HepG2 (cell line): ENCODE measurements at regions not wholly inside any gene's neighbourhood (a gene's known extent, or its start where the extent isn't known, plus 50 kb on each side); places are given as distances from the start of the nearest gene placed in this dataset.

Experiments
- ATAC-seq: fragments of 200-7000 bp; cut with Tn5 transposase; 3 replicates; pipeline ENCODE4 v1.9.1; 2020; ENCODE audit warnings: mild to moderate bottlenecking, moderate library complexity
- BruUV-seq: library from RNA; stranded (reverse); fragments of 400-500 nt; replicated peaks from 2 replicates; lab custom pipeline; 2021; lab: Mats Ljungman, UMichigan
- CTCF ChIA-PET: fragments of 300-600 bp; formaldehyde crosslinking; extraction: SDS; loops from one replicate; lab custom pipeline; 2021; ENCODE audit warnings: low total read pairs, inconsistent platforms, low intra/inter-chr PET ratio; lab: Yijun Ruan, JAX
- POLR2A ChIA-PET: fragments of 350-600 bp; sonication (Branson Sonifier 250); formaldehyde crosslinking; loops from one replicate; lab custom pipeline; 2020; ENCODE audit warnings: antibody characterized with exemption, inconsistent platforms; lab: Yijun Ruan, JAX
- DNase-seq: peaks from one replicate; pipeline ENCODE4 v3.0.0-alpha.2; 2015; ENCODE audit warnings: low spot score
- FAIRE-seq: peaks from 3 replicates; lab custom pipeline; 2011; peaks lifted over from hg19 to GRCh38; lab: Jason Lieb, UNC
- H2AFZ ChIP-seq: one replicate; pipeline ENCODE4 v1.6.1; 2011; ENCODE audit warnings: low read length, inconsistent platforms
- H3K27ac ChIP-seq: fragments of 300-600 bp; 3 replicates; pipeline ENCODE4 v1.8.0; 2011; ENCODE audit warnings: mixed run types, mild to moderate bottlenecking, mixed read lengths, low read length, inconsistent platforms; ENCODE audit not compliant: insufficient read depth; ENCODE audit errors: extremely low read length
- H3K27me3 ChIP-seq, 2 experiments: fragments of 200-600 bp in 1 of 2; 2 replicates in 1 of 2; 3 replicates in 1 of 2; pipeline versions ENCODE4 v1.6.0 to v1.8.0; 2011; ENCODE audit warnings: low read length in 2 of 2, mild to moderate bottlenecking in 2 of 2, moderate library complexity in 2 of 2, inconsistent platforms in 1 of 2; ENCODE audit not compliant: insufficient read depth in 2 of 2, control insufficient read depth in 1 of 2
- H3K36me3 ChIP-seq, 2 experiments: fragments of 200-600 bp in 1 of 2; replicated peaks in 1 of 2; 2 replicates in 1 of 2; 3 replicates in 1 of 2; pipeline versions ENCODE4 v1.5.1 to v1.8.0; 2011; ENCODE audit warnings: low read length in 2 of 2, inconsistent platforms in 1 of 2; ENCODE audit not compliant: insufficient read depth in 2 of 2, control insufficient read depth in 1 of 2
- H3K4me1 ChIP-seq: 2 replicates; pipeline ENCODE4 v1.5.1; 2012; ENCODE audit warnings: low read length, inconsistent platforms; ENCODE audit not compliant: insufficient read depth
- H3K4me2 ChIP-seq: 2 replicates; pipeline ENCODE4 v1.6.0; 2011; ENCODE audit warnings: low read depth, low read length, inconsistent platforms
- H3K4me3 ChIP-seq, 3 experiments: fragments of 200-600 bp in 1 of 3; sonication (generic), shearing (Covaris generic) in 1 of 3; replicated peaks in 1 of 3; 2 replicates each; pipeline ENCODE4 v1.5.1; 2011 to 2016; ENCODE audit warnings: low read length in 3 of 3, inconsistent platforms in 2 of 3, low read depth in 2 of 3, mild to moderate bottlenecking in 2 of 3, control low read depth in 1 of 3, mixed read lengths in 1 of 3; ENCODE audit not compliant: insufficient read depth in 1 of 3
- H3K79me2 ChIP-seq: one replicate; pipeline ENCODE4 v1.6.1; 2011; ENCODE audit warnings: low read length, inconsistent platforms; ENCODE audit not compliant: insufficient read depth
- H3K9ac ChIP-seq: 2 replicates; pipeline ENCODE4 v1.6.0; 2011; ENCODE audit warnings: mild to moderate bottlenecking, low read depth, low read length, inconsistent platforms; ENCODE audit not compliant: insufficient read depth
- H3K9me3 ChIP-seq: 2 replicates; pipeline ENCODE4 v1.5.1; 2012; ENCODE audit warnings: mild to moderate bottlenecking, low read length
- H4K20me1 ChIP-seq: 2 replicates; pipeline ENCODE4 v1.6.0; 2011; ENCODE audit warnings: inconsistent platforms, mild to moderate bottlenecking, low read length, moderate library complexity; ENCODE audit not compliant: insufficient read depth
- ARID4A ChIP-seq: sonication (generic); formaldehyde crosslinking; IDR thresholded peaks from 2 replicates; pipeline ENCODE4 v1.5.0; 2020; ENCODE audit warnings: mild to moderate bottlenecking, missing genetic modification reagents, borderline replicate concordance
- GATA4 ChIP-seq: sonication (generic); IDR thresholded peaks from 2 replicates; pipeline ENCODE4 v1.6.1; 2016; ENCODE audit warnings: antibody characterized with exemption, low read depth, borderline replicate concordance
- MTERF4 ChIP-seq: sonication (generic); formaldehyde crosslinking; IDR thresholded peaks from 2 replicates; pipeline ENCODE4 v1.8.0; 2023; ENCODE audit warnings: mild to moderate bottlenecking, missing genetic modification reagents
- SALL2 ChIP-seq: sonication (generic); formaldehyde crosslinking; IDR thresholded peaks from 2 replicates; pipeline ENCODE4 v1.8.1; 2023; ENCODE audit warnings: mild to moderate bottlenecking, missing genetic modification reagents, inconsistent platforms
- SNRNP70 ChIP-seq: fragments of 200-400 bp; formaldehyde crosslinking; IDR thresholded peaks from 2 replicates; pipeline ENCODE4 v1.6.1; 2017; ENCODE audit warnings: mild to moderate bottlenecking, low read depth, low read length, moderate library complexity
- SP140L ChIP-seq: sonication (generic); formaldehyde crosslinking; IDR thresholded peaks from 2 replicates; pipeline ENCODE4 v1.4.0; 2020; ENCODE audit warnings: missing genetic modification reagents, borderline replicate concordance
- TCF7L2 ChIP-seq: IDR thresholded peaks from 2 replicates; pipeline ENCODE4 v1.6.1; 2011; ENCODE audit warnings: mild to moderate bottlenecking, low read depth, low read length, moderate library complexity
- TRAFD1 ChIP-seq: sonication (generic); formaldehyde crosslinking; IDR thresholded peaks from 2 replicates; pipeline ENCODE4 v1.5.1; 2020; ENCODE audit warnings: missing genetic modification reagents, mild to moderate bottlenecking, borderline replicate concordance
- ZEB1 ChIP-seq: IDR thresholded peaks from 2 replicates; pipeline ENCODE4 v1.6.1; 2012; ENCODE audit warnings: mild to moderate bottlenecking, low read depth, inconsistent platforms; ENCODE audit not compliant: insufficient replicate concordance
- ZNF326 ChIP-seq: sonication (generic); formaldehyde crosslinking; IDR thresholded peaks from 2 replicates; pipeline ENCODE4 v1.4.0; 2020; ENCODE audit warnings: missing genetic modification reagents, borderline replicate concordance
- ZNF782 ChIP-seq: sonication (generic); formaldehyde crosslinking; IDR thresholded peaks from 2 replicates; pipeline ENCODE4 v1.4.0; 2020; ENCODE audit warnings: missing genetic modification reagents, mild to moderate bottlenecking, borderline replicate concordance
- WGBS: methylation state at CpG from one replicate; pipeline ENCODE4 v1.1.6; 2017; ENCODE audit warnings: low lambda C conversion rate; 5-methylcytosine and 5-hydroxymethylcytosine counted together
- in situ Hi-C: cut with HindIII; loops from 2 replicates; pipeline ENCODE4 v1.10.0; 2017; ENCODE audit warnings: low pct_unique_long_range_greater_than_20kb; ENCODE audit not compliant: extremely low pct_ligation_motif_present
- intact Hi-C: fragments of 100-400 bp; cut with micrococcal nuclease; formaldehyde crosslinking; loops from one replicate; pipeline ENCODE4 v1.10.0; 2022; ENCODE audit not compliant: unreplicated experiment

- no peak overlapping the region for H3K27ac ChIP-seq
- no peak for DNase-seq
- ChIA-PET CTCF (no interaction called here), POLR2A (no interaction called here)
- no peak for FAIRE-seq
- no peaks in the 10 kb centered on the region for H3K27me3 ChIP-seq
- H3K36me3 ChIP-seq, result peaks cover 1 to 3% of the 10 kb centered on the region in 2 experiments; a peak in 3 of 5 replicates
- peaks cover 25% of the 10 kb centered on the region for H3K4me1 ChIP-seq
- no peak for ATAC-seq
- intact Hi-C loops (no loop called here), in situ Hi-C loops (no loop called here)
- no peak overlapping the region for H3K9ac ChIP-seq
- no peak overlapping the region for H3K4me3 ChIP-seq
- TF ChIP-seq ZNF326 (no peak), MTERF4 (CRISPR knock-in tag) (no peak), SNRNP70 (no peak), SP140L (CRISPR knock-in tag) (no peak), ZNF782 (CRISPR knock-in tag) (no peak), GATA4 (no peak), SALL2 (CRISPR knock-in tag) (no peak), TRAFD1 (CRISPR knock-in tag) (no peak), ZEB1 (no peak), TCF7L2 (no peak), ARID4A (CRISPR knock-in tag) (no peak)
- no peak overlapping the region for H3K4me2 ChIP-seq
- 100% methylated on average over 4 of the region's 4 CpGs for WGBS
- H3K9me3 ChIP-seq, result no peaks in the 10 kb centered on the region
- H4K20me1 ChIP-seq, result peaks cover 92% of the 10 kb centered on the region
- peaks cover 95% of the 10 kb centered on the region for H3K79me2 ChIP-seq
- H2AFZ ChIP-seq, result no peak overlapping the region
- no TSS peak for BruUV-seq
Observed at GRCh38 chr3:72383883-72384282, 464.4 kb downstream of the SHQ1 start.
